Frontal cortex (tissue), 3 donors: ENCODE measurements at regions not wholly inside any gene's neighbourhood (a gene's known extent, or its start where the extent isn't known, plus 50 kb on each side); places are given as distances from the start of the nearest gene placed in this dataset.
"Not testable (repeated sequence)": the region's sequence is repeated elsewhere in the genome, so short reads cannot be mapped to it uniquely, and the experiment has no call there.

Source experiments
- DNase-seq, 2 donors: peaks; one replicate each; pipeline ENCODE4 v3.0.0; 2012; ENCODE audit warnings: low spot score in 2 of 2
- FAIRE-seq: peaks from 2 replicates; lab custom pipeline; 2012; peaks lifted over from hg19 to GRCh38; lab: Jason Lieb, UNC
- donor health status: control.
- donor health status: control.
- donor health status: control.

DNA sequence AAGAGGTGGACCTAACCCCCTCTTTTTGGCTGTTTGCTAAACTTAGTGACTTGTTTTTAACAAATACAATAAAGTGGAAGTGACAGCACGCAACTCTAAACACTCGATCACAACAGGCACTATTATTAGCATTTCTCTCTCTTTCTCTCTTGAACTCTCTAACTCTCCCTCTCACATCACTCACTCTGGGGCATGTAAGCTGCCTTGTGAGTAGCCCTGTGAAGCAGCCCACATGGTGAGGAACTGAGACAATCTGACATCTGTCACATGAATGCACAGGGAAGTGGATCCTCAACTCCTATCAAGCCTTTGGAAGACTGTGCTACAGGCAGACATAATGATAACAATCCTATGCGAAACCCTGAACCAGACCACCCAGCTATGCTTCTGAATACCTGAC is 609.0 kb upstream of the CNTN5 start:
- no peak for FAIRE-seq
- no peak for DNase-seq

DNA sequence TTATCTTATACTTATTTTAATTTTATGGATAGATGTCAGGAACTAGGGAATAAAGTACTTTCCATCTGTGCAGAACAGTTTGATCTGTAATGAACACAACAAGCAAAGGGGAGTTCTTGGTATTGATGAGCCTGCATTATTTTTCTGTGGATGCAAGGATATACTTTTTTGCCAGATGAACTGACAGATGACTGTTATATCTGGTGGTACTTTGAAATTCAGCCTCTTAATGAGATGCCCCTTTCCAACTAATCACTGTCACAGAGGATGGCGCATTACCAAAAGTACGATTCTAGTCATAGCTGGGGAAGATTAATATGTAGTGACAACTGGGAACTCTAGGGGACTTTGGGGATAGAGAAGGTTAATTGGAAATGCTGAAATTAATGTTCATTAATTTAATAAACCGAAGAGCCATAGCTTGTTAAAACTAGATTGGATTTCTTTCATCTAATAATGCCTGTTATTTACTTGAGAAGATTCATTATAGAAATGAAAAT is 603.4 kb upstream of the CNTN5 start:
- DNase-seq = no peak
- no peak for FAIRE-seq

DNA sequence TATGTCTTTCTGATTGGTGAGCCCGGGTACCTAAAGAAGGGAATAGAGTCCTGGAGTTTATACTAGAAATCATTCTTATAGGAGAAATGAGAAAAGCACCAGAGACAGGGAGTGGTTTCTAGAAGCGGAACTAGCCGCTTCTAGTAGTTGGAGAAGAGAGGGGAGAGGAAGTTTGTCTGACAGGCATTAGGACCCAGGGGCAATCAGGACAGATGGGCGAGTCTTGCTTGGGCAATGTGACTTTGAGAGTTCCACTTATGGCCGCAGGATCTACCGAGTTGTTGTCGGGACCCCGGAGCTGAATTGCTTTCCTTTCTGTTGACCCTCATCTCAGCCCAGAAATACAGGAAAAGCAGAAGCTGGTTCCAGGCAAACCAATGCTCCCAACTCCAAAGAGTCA is 596.8 kb upstream of the CNTN5 start:
- FAIRE-seq (no peak), DNase-seq (no peak)

DNA sequence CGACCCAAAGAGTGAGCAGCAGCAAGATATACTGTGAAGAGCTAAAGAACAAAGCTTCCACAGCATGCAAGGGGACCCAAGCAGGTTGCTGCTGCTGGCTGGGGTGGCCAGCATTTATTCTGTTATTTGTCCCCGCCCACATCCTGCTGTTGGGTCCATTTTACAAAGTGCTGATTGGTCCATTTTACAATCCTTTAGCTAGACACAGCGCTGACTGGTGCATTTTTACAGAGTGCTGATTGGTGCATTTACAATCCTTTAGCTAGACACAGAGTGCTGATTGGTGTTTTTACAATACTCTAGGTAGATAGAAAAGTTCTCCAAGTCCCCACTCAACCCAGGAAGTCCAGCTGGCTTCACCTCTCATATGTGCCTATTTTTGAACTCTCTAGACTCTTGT is 596.0 kb upstream of the CNTN5 start:
- not testable (repeated sequence) for FAIRE-seq, DNase-seq

DNA sequence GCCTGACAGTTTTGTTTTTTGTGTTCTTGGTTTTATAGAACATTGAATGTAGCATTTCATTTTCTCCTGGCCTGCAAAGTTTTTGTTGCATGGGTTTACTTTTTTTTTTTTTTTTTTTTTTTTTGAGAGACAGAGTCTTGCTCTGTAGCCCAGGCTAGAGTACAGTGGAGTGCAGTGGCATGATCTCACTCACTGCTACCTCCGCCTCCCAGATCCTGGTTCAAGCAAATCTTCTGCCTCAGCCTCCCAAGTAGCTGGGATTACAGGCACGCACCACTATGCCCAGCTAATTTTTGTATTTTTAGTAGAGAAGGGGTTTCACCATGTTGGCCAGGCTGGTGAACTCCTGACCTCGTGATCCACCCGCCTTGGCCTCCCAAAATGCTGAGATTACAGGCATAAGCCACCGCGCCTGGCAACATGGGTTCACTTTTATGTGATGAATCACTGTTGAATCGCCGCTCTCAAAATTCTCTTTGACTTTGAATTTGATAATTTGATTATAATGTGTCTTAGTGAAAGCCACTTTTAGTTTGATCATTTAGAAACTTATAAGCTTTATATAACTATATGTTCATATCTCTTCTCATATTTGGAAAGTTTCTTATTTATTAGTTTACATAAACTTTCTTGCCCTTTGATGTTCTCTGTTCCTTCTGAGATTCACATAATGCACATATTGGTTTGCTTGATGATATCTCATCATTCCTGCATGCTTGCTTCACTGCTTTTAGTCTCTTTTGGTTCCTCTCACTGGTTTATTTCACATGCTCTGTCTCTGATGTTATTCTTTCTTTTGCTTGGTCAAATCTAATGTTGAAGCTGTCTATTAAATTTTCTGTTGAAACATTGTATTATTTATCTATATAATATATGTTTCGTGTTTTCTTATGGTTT is 589.0 kb upstream of the CNTN5 start:
- no peak for DNase-seq
- no peak for FAIRE-seq

DNA sequence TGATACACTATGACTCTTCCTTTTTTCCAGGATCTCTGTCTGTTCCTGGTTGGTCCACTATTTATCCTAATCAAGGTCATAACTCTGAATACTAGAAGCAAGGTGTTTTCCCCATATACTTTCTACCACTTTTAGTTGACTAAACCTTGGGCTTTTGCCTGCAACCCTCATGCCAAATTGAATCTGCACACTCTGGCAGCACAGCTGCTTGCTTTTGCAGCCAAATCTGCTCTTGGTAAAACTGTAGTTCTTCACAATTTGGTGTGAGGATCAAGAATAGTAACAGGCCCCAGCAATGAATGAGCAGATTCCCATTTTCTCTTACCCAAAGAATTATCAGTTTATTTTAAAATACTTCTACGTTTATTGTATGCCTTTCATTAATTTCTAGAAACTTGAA is 586.5 kb upstream of the CNTN5 start:
- DNase-seq (no peak), FAIRE-seq (no peak)

DNA sequence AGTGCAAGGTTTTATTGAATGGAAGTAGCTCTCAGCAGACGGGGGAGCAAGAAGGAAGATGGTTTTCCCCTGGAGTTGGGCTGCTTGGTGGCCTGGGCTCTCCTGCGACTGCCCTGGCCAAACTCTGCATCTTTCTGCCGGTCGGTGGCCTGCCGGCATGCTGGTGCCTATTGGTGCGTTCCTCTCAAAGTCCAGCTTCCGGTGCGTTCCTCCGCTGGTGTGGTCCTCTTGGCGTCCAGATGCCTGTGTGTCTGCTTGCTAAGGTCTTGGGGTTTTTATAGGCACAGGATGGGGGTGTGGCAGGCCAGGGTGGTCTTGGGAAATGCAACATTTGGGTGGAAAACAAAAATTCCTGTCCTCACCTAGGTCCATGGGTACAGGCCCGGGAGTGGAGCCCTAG is 567.4 kb upstream of the CNTN5 start:
- FAIRE-seq (no peak), DNase-seq (no peak)

DNA sequence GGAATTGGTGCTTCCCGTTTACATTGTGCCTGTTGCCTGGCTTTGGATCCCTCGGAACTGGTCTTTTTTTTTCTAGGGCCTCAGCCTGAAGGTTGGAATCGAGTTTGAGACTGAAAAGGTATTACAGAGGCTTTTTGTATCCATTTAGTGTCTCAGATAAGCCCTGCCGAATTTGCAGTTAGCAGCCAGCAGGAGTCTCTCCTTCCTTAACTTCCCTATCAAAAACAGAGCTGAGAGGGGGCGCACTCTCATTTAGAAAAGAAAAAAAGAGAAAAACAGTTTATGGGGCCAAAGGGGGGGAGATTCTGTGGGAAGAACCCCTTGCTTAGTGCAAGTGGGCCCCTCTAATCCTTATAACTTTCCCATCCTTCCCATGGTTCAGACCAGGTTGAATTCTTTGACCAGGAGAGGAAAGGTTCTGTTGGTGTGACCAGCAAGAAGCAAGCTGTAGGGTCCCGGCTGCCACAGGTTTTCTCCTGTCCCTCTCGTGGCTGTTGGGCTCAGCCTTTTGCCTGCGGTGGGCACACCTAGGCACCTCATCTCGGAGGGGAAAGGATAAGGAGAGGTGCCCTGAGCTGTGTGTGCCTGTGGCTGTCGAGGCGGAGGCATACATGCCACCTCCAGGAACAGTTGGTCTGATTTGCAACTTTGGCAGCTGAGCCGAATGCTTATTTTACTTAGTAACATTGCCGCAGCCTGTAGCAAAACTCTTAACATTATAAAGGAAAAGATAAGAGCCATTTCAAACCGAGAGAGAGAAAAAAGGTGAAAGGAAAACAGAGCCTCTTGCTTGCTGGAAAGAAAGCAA is 565.0 kb upstream of the CNTN5 start:
- no peak for DNase-seq
- no peak for FAIRE-seq

DNA sequence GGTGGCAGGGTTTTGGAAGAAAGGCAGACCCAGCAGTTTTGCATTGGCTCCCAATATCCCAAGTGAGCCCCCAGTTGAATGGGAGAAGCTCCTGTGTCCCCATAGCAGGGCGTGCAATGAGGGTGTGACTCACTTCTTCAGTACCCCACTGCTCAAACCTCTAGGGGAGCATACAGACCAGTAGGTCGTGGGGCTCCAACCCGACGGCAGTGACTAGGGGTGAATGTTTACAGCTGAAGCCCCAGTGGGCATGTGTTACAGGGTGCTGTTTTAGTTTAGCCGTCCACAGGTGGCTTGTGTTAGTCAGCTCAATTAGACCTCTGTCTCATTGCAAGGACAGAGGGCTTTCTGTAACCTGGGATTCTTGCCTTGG is 564.5 kb upstream of the CNTN5 start:
- FAIRE-seq (no peak), DNase-seq (no peak)

DNA sequence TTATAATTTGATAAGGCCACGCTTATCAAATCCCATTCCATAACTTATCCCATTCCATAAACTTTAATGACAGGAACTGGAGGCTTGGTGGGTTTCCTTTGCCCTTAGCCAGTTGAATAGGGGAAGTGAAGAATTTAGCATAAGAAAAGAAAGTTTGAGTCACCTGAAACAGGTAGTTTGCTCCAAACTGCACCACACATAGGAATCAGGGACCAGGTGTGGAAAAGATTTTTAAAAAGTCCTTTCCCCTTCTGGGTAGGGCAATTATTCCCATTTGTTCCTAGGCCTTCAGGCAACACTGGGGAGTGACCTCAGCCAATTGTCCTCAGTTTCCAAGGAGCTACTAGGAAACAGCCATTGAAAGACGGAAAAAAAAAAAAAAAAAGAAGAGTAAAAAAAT is 525.7 kb upstream of the CNTN5 start:
- no peak for DNase-seq
- FAIRE-seq = no peak

DNA sequence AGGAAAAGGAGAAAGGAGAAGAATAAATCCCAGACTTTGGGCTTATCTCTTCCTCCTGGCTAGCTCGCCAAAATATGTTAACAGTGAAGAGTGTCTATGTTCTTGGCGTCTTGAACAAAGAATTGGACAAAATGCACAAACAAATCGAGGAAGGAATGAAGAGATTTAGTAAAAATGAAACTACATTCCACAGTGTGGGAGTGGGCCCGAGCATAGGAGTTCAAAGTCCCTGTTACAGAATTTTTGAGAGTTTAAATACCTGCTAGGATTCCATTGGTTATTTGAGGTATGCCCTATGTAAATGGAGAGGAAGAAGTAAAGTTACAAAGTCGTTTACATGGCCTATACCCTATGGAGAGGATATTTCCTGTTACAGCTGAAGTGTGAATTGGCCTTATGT is 525.1 kb upstream of the CNTN5 start:
- FAIRE-seq (no peak), DNase-seq (no peak)

DNA sequence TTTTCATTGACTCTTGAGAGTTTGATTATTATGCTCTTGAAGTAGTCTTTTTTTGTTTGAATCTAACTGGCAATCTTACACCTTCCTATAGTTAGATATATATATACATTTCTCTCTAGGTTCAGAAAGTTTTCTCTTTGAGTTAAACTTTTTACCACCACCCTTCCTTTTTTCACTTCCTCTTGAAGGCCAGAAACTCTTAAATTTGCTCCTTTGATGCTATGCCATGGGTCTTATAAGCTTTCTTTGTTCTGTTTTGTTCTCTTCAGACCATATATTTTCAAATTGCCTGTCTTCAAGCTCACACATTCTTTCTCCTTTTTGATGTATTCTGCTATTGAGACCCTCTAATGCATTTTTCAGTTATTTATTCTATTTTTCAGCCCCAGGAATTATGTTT is 513.5 kb upstream of the CNTN5 start:
- DNase-seq = no peak
- no peak for FAIRE-seq

DNA sequence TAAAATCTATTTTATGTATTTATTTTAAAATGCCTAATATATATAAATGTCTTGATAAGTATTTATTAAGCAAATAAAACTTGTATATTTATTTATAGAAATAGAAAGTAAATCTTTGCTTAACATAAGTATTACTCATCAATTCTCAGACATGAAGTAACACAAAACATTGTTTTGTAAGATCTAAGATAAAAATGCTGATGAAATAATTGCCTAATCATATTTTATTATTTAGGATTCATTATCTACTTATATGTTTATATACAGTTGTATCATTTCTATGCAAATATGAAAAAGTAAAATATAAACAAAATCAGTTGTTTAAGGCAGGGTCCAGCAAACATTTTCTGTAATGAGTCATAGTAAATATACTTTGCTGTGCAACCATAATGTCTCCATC is 507.8 kb upstream of the CNTN5 start:
- DNase-seq (no peak), FAIRE-seq (no peak)

DNA sequence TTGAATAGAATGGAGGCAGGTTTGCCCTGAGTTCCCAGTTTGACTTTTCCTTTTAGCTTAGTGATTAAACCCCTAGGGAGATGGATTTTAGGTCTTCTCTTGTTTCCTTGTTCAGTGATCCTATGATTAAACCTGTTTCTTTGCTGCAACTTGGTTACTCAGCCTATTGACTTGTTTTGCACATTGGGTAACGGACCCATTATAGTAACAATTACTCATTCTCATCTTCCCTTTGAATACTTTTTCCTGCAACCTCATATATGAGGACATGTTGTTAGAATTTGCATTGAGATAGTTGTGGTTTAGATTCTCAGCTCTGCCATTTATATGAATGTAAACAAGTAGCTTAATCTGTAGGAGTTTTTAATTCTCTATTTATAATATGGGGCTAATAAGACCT is 489.2 kb upstream of the CNTN5 start:
- DNase-seq (no peak), FAIRE-seq (no peak)

DNA sequence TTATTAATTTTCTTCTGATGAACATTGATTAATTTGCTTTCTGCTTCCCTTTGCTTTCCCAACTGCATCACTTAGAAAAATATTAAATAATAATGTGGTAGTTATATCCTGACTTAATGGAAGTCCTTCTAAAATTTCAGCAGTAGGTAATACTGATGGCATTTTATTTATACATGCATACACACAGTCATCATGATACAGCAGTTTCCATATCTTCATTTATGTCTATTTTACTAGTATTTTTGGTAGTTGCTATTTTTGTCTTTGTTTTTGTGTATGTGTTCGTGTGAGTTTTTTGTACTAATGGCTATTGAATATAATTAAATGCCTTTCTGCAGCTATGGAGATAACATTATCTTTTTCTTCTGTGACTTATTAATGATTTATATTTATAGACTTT is 484.7 kb upstream of the CNTN5 start:
- DNase-seq = no peak
- no peak for FAIRE-seq

DNA sequence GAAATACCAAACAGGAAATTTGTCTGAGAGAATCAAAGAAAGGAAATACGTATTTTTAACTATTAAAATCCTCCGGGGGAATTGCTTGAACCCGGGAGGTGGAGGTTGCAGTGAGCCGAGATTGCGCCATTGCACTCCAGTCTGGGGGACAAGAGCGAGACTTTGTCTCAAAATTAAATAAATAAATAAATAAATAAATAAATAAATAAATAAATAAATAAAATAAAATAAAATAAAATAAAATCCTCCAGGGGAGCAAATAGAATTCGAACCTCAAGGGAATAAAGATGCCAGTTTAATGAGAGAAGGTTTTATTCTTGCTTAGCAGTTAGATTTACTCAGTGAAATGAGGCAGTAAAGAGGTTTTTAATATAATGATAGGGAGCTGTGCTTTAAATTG is 482.4 kb upstream of the CNTN5 start:
- not testable (repeated sequence) for DNase-seq, FAIRE-seq

DNA sequence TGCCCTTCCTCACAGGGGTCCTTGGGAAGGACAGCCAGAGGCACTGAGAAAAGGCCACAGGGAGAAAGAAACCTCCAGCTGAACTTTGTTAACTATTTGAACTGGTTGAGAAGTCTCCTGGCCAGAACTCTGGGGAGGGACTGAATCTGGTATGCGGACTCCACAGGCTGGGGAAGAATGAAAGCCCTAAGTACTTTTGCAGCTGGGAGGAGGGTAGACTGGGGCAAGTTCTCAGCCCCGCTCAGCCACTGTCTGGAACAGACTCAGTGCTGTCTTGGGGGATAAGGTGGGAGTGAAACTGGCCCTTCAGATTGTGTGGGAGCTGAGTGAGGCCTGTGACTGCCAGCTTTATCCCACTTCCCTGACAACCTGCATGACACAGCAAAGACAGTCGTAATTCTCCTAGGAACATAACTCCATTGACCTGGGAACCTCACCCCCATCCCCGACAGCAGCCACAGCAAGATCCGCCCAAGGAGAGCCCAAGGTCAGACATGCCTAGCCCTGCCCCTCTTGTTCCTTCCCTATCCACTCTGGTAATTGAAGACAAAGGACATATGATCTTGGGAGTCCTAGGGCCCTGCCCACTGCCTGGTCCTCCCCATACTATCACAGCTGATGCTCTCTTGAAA is 475.1 kb upstream of the CNTN5 start:
- FAIRE-seq (no peak), DNase-seq (no peak)

DNA sequence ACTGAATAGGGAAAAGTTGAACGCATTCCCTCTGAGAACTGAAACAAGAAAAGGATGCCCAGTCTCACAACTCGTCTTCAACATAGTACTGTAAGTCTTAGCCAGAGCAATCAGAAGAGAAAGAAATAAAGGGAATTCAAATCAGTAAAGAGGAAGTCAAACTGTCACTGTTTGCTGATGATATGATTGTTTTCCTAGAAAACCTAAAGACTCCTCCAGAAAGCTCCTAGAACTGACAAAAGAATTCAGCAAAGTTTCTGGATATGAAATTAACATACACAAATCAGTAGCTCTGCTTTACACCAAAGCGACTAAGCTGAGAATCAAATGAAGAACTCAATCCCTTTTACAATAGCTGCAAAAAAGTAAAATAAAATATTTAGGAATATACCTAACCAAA is 471.2 kb upstream of the CNTN5 start:
- DNase-seq (no peak), FAIRE-seq (no peak)

DNA sequence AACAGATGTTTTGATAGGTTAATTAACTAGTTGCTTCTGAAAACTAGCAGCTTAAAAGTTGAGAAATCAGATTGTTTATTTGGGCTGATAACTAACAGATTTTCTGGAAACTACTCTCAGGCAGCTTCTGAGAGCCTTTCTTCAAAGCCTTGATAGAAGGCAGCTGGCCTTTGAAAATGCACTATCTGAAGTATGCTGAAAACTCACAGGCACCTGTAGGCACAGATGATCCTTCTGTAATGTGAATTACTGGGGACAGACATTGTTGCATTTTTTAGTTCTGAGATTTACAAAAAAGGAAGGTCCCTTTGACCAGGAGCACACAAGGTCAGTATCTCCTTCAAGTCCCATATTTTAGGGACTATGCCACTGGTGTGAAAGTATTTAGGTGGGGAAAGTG is 460.8 kb upstream of the CNTN5 start:
- FAIRE-seq = no peak
- DNase-seq = no peak

DNA sequence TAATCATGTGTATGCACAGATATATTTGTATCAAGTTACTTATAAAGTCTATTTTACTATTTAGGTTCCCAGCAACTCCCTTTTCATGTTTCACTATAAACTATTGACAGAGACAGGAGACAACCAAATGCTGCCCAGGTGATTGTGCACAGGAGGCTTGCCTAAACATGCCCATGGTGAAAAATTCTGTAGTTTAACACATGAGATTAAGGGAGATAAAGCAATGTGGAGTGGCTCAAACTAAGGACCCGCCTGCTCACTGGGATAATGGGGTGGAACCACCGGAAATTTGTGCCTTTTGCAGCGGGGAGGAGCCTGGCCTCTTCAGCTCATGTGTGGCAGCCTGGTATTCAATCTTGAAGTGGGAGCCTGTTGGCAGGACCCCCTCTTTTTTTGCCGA is 459.5 kb upstream of the CNTN5 start:
- FAIRE-seq (no peak), DNase-seq (no peak)

DNA sequence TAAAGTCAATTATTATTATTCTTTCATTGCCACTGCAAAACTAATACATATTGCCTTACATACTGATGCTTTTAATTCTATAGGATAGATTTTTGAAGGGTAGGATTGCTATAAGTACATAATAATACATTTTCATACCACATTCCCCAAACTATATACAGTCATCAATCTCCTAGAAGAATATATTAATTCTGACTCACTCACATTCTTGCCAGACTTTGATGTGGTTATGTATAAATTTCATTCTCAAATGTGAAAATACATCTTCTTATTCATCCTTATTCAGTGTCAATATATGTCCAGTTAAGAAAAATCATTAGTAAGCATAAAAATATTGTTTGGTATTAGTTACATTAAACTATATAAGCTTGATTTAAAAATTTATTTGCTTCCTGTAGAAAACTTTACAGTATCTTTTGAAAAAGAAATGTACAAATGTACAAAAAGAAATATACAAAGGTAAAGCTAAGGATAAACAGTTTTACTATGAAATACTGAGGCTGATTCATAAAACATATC is 458.8 kb upstream of the CNTN5 start:
- FAIRE-seq (no peak), DNase-seq (no peak)
